ENCODE measurements at regions not wholly inside any gene's neighbourhood (a gene's known extent, or its start where the extent isn't known, plus 50 kb on each side); places are given as distances from the start of the nearest gene placed in this dataset.

GRCh38 chr5:97834561-97834960, 651.5 kb upstream of the RIOK2 start:
- Histone ChIP-seq H3K9me3 (no peaks in the 10 kb centered on the region), H3K27me3 (replicated peaks; ENCODE audit: control insufficient read depth, insufficient read depth, low read length) (no peaks in the 10 kb centered on the region), H3K4me1 (no peaks in the 10 kb centered on the region), H3K4me3 (ENCODE audit: low read depth, low read length) (no peak overlapping the region), H3K36me3 (ENCODE audit: control insufficient read depth, insufficient read depth, low read length) (no peaks in the 10 kb centered on the region)
- Mint-ChIP-seq H3K4me1 (ENCODE audit: low read depth, unreplicated experiment) (no peaks in the 10 kb centered on the region), H3K27ac (ENCODE audit: unreplicated experiment) (no peak overlapping the region), H3K9me3 (ENCODE audit: unreplicated experiment) (no peaks in the 10 kb centered on the region), H3K4me3 (ENCODE audit: unreplicated experiment) (no peak overlapping the region), H3K36me3 (ENCODE audit: insufficient read depth, unreplicated experiment) (no peaks in the 10 kb centered on the region), H3K27me3 (ENCODE audit: insufficient read depth, unreplicated experiment) (no peaks in the 10 kb centered on the region)
- ChIA-PET CTCF (no interaction called here), POLR2A (no interaction called here)
- DNase-seq: no peak
- no TSS peak for BruUV-seq (replicated peaks)
- intact Hi-C loops (cut with micrococcal nuclease; ENCODE audit: unreplicated experiment): no loop called here
- no peak for TF ChIP-seq CTCF (IDR thresholded peaks at IDR 0.05; ENCODE audit: insufficient read depth in 1 of 2, low read depth in 1 of 2, low read length in 1 of 2, severe bottlenecking in 1 of 2, unreplicated experiment in 1 of 2)

DNA sequence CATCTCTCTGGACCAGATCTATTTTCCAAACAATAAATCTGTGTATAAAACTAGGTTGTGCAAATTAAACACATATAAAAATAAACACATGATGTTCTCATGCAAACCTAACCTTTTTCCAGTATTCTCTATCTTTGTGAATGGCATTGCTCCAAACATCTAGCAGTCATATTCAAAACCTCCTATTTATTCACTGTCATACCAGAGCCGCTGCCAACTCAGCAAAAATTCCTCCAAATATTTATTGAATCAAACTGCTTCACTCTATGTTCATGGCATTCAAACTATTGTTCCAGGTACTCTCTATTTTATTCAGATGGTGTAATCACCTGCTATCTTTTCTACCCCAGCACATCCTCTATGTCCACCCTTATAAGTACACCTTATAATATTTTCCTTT, 652.1 kb upstream of the RIOK2 start:
- DNase-seq: no peak
- TF ChIP-seq CTCF (IDR thresholded peaks at IDR 0.05; ENCODE audit: insufficient read depth in 1 of 2, low read depth in 1 of 2, low read length in 1 of 2, severe bottlenecking in 1 of 2, unreplicated experiment in 1 of 2): no peak
- ChIA-PET POLR2A (no interaction called here), CTCF (no interaction called here)
- H3K27me3 ChIP-seq (replicated peaks; ENCODE audit: control insufficient read depth, insufficient read depth, low read length): no peaks in the 10 kb centered on the region
- H3K9me3 Mint-ChIP-seq (ENCODE audit: unreplicated experiment): no peaks in the 10 kb centered on the region
- H3K36me3 Mint-ChIP-seq (ENCODE audit: insufficient read depth, unreplicated experiment): no peaks in the 10 kb centered on the region
- no peak overlapping the region for H3K27ac Mint-ChIP-seq (ENCODE audit: unreplicated experiment)
- H3K4me3 Mint-ChIP-seq (ENCODE audit: unreplicated experiment): no peak overlapping the region
- no peaks in the 10 kb centered on the region for H3K4me1 ChIP-seq
- no peak overlapping the region for H3K4me3 ChIP-seq (ENCODE audit: low read depth, low read length)
- intact Hi-C loops (cut with micrococcal nuclease; ENCODE audit: unreplicated experiment): no loop called here
- no peaks in the 10 kb centered on the region for H3K4me1 Mint-ChIP-seq (ENCODE audit: low read depth, unreplicated experiment)
- no peaks in the 10 kb centered on the region for H3K27me3 Mint-ChIP-seq (ENCODE audit: insufficient read depth, unreplicated experiment)
- no peaks in the 10 kb centered on the region for H3K36me3 ChIP-seq (ENCODE audit: control insufficient read depth, insufficient read depth, low read length)
- H3K9me3 ChIP-seq: no peaks in the 10 kb centered on the region
- BruUV-seq (replicated peaks): no TSS peak

DNA sequence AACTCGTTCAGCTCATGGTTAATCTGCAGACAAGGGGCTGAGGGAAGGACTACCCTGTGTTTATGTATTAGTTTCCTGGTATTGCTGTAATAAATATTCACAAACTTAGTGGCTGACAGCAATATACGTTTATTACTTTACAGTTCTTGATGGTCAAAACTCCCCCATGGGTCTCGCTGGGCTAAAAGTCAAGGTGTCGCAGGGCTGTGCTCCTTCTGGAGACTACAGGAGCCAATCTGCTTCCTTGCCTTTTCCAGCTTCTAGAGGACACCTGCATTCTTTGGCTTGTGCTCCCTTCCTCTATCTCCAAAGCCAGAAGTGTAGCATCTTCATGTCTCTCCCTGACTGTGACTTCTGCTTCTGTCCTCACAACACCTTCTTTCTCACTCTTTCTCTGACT, 653.8 kb upstream of the RIOK2 start:
- no TSS peak for BruUV-seq (replicated peaks)
- ChIA-PET CTCF (no interaction called here), POLR2A (no interaction called here)
- no peaks in the 10 kb centered on the region for H3K9me3 Mint-ChIP-seq (ENCODE audit: unreplicated experiment)
- H3K4me3 Mint-ChIP-seq (ENCODE audit: unreplicated experiment): no peak overlapping the region
- no peaks in the 10 kb centered on the region for H3K27me3 Mint-ChIP-seq (ENCODE audit: insufficient read depth, unreplicated experiment)
- Histone ChIP-seq H3K27me3 (replicated peaks; ENCODE audit: control insufficient read depth, insufficient read depth, low read length) (no peaks in the 10 kb centered on the region), H3K9me3 (no peaks in the 10 kb centered on the region), H3K4me3 (ENCODE audit: low read depth, low read length) (no peak overlapping the region), H3K36me3 (ENCODE audit: control insufficient read depth, insufficient read depth, low read length) (no peaks in the 10 kb centered on the region), H3K4me1 (no peaks in the 10 kb centered on the region)
- TF ChIP-seq CTCF (IDR thresholded peaks at IDR 0.05; ENCODE audit: insufficient read depth in 1 of 2, low read depth in 1 of 2, low read length in 1 of 2, severe bottlenecking in 1 of 2, unreplicated experiment in 1 of 2): no peak
- no peak overlapping the region for H3K27ac Mint-ChIP-seq (ENCODE audit: unreplicated experiment)
- no peaks in the 10 kb centered on the region for H3K4me1 Mint-ChIP-seq (ENCODE audit: low read depth, unreplicated experiment)
- DNase-seq: no peak
- intact Hi-C loops (cut with micrococcal nuclease; ENCODE audit: unreplicated experiment): no loop called here
- H3K36me3 Mint-ChIP-seq (ENCODE audit: insufficient read depth, unreplicated experiment): no peaks in the 10 kb centered on the region
